CD14-positive monocyte (primary cell): ENCODE measurements at regions not wholly inside any gene's neighbourhood (a gene's known extent, or its start where the extent isn't known, plus 50 kb on each side); places are given as distances from the start of the nearest gene placed in this dataset.

Source experiments
- DNase-seq, 3 donors: peaks; one replicate each; pipeline ENCODE4 v3.0.0-alpha.2; 2011 to 2022
- H2AFZ ChIP-seq: 2 replicates; pipeline ENCODE4 v1.6.0; 2012; ENCODE audit warnings: mild to moderate bottlenecking, low read depth, low read length, inconsistent platforms; ENCODE audit not compliant: insufficient read depth, poor library complexity, severe bottlenecking
- H3K27ac ChIP-seq, 2 donors: 1 replicate in 1 of 2; 2 replicates in 1 of 2; pipeline ENCODE4 v1.5.1; 2012 to 2013; ENCODE audit warnings: low read length in 2 of 2, control low read depth in 1 of 2, inconsistent platforms in 1 of 2, low read depth in 1 of 2, mild to moderate bottlenecking in 1 of 2
- H3K27me3 ChIP-seq, 2 donors: one replicate each; pipeline versions ENCODE4 v1.6.0 to v1.6.1; 2011 to 2013; ENCODE audit warnings: low read length in 2 of 2; ENCODE audit not compliant: control insufficient read depth in 2 of 2, insufficient read depth in 2 of 2
- H3K36me3 ChIP-seq, 2 donors: replicated peaks in 1 of 2; 1 replicate in 1 of 2; 2 replicates in 1 of 2; pipeline versions ENCODE4 v1.5.1 to v1.6.1; 2012 to 2013; ENCODE audit warnings: low read length in 2 of 2, control low read depth in 1 of 2, inconsistent platforms in 1 of 2, mild to moderate bottlenecking in 1 of 2; ENCODE audit not compliant: insufficient read depth in 2 of 2, control insufficient read depth in 1 of 2
- H3K4me1 ChIP-seq, 2 donors: 1 replicate in 1 of 2; 2 replicates in 1 of 2; pipeline versions ENCODE4 v1.5.1 to v1.6.1; 2012 to 2013; ENCODE audit warnings: low read length in 2 of 2, control low read depth in 1 of 2, inconsistent platforms in 1 of 2, mild to moderate bottlenecking in 1 of 2, moderate library complexity in 1 of 2; ENCODE audit not compliant: insufficient read depth in 2 of 2, control insufficient read depth in 1 of 2
- H3K4me2 ChIP-seq: replicated peaks from 2 replicates; pipeline ENCODE3; 2012; ENCODE audit warnings: low read length, moderate library complexity, mild to moderate bottlenecking; ENCODE audit not compliant: poor library complexity, severe bottlenecking; ENCODE audit errors: extremely low read depth
- H3K4me3 ChIP-seq, 3 experiments: fragments of 200-600 bp in 1 of 3; sonication (generic) in 1 of 3; replicated peaks in 1 of 3; 1 replicate in 2 of 3; 2 replicates in 1 of 3; pipeline ENCODE4 v1.5.1; 2011 to 2013; ENCODE audit warnings: low read length in 3 of 3, mild to moderate bottlenecking in 3 of 3, control low read depth in 2 of 3, low read depth in 2 of 3, inconsistent platforms in 1 of 3, moderate library complexity in 1 of 3
- H3K79me2 ChIP-seq: 2 replicates; pipeline ENCODE4 v1.6.0; 2012; ENCODE audit warnings: mild to moderate bottlenecking, control low read depth, inconsistent platforms, low read length, moderate library complexity; ENCODE audit not compliant: insufficient read depth
- H3K9ac ChIP-seq: 2 replicates; pipeline ENCODE4 v1.6.0; 2017; ENCODE audit warnings: low read length, mild to moderate bottlenecking; ENCODE audit not compliant: insufficient read depth, poor library complexity, severe bottlenecking
- H3K9me3 ChIP-seq, 2 donors: replicated peaks in 1 of 2; 1 replicate in 1 of 2; 2 replicates in 1 of 2; pipeline versions ENCODE4 v1.5.1 to v1.6.1; 2012 to 2013; ENCODE audit warnings: low read length in 2 of 2, control low read depth in 1 of 2; ENCODE audit not compliant: control insufficient read depth in 1 of 2, insufficient read depth in 1 of 2
- H4K20me1 ChIP-seq: 2 replicates; pipeline ENCODE4 v1.6.0; 2012; ENCODE audit warnings: mild to moderate bottlenecking, low read length, control low read depth, moderate library complexity; ENCODE audit not compliant: insufficient read depth
- H3K27ac Mint-ChIP-seq, 7 donors: one replicate each; pipeline ENCODE4 v1.8.0; 2020; ENCODE audit warnings: mild to moderate bottlenecking in 7 of 7, mixed read lengths in 7 of 7, moderate library complexity in 6 of 7, inconsistent platforms in 2 of 7
- H3K27me3 Mint-ChIP-seq, 3 donors: one replicate each; pipeline ENCODE4 v1.8.0; 2021 to 2022; ENCODE audit warnings: low read depth in 3 of 3, mild to moderate bottlenecking in 3 of 3, mixed read lengths in 3 of 3, moderate library complexity in 3 of 3, inconsistent platforms in 1 of 3
- H3K36me3 Mint-ChIP-seq, 2 donors: one replicate each; pipeline ENCODE4 v1.8.0; 2020; ENCODE audit warnings: mixed read lengths in 2 of 2, inconsistent platforms in 1 of 2, mild to moderate bottlenecking in 1 of 2
- H3K4me1 Mint-ChIP-seq: one replicate; pipeline ENCODE4 v1.8.0; 2020; ENCODE audit warnings: mild to moderate bottlenecking, mixed read lengths
- H3K4me3 Mint-ChIP-seq, 2 donors: one replicate each; pipeline ENCODE4 v1.8.0; 2020; ENCODE audit warnings: mild to moderate bottlenecking in 2 of 2, mixed read lengths in 2 of 2, moderate library complexity in 1 of 2
- H3K9me3 Mint-ChIP-seq, 7 donors: one replicate each; pipeline ENCODE4 v1.8.0; 2020 to 2022; ENCODE audit warnings: mixed read lengths in 7 of 7, mild to moderate bottlenecking in 6 of 7, moderate library complexity in 6 of 7, inconsistent platforms in 2 of 7
- WGBS: methylation state at CpG from one replicate; pipeline ENCODE4 v1.1.5; 2013; ENCODE audit warnings: missing lambda C conversion rate; ENCODE audit not compliant: insufficient coverage; 5-methylcytosine and 5-hydroxymethylcytosine counted together
- intact Hi-C, 2 donors: fragments of 100-400 bp; cut with micrococcal nuclease; formaldehyde crosslinking; loops; one replicate each; pipeline versions ENCODE4 v1.15.0 to v1.15.1; 2023
- TF ChIP-seq, protein P1 (sequence below): fragments of 200-600 bp; IDR thresholded peaks from one replicate; pipeline ENCODE4 v1.8.0; 2022; ENCODE audit warnings: antibody characterized with exemption, mild to moderate bottlenecking

DNA sequence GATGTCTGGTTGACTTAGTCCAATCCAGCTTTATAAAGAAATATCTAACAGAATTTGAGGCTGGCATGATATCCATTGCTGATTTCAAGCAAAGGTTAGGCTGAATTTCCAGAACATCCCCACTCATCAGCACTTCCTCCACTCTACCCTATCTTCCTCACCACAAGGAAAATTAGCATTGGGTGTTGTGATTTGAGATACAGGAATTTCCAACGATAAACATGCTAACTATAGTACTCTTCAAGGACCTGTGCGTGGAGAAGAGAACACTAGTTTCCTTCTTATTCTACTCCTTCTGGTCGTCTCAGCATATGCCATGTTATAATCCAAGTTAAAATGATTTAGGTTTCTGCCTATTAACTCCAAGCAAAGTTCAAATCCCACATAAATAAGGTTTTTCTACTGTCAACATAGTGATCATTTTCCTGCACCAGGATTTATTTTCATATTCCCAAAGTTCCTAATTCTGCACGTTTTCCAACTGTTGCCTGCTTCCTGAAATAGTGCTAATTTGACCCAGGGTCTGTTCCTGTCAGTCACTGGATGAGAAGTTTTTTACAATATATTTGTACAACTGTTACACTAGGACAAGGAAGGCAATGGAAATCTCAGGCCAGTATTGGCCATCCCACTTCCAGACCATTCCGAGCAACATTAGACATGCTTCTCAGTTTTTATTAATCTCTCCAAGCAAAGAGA is 177.6 kb upstream of the EDNRA start:
- no peaks in the 10 kb centered on the region for H3K4me1 ChIP-seq
- Mint-ChIP-seq H3K4me1 (no peaks in the 10 kb centered on the region), H3K36me3 (no peaks in the 10 kb centered on the region), H3K27me3 (no peaks in the 10 kb centered on the region), H3K9me3 (peaks cover 0 to 2% (median 1%) of the 10 kb centered on the region in 7 donors), H3K4me3 (no peak overlapping the region), H3K27ac (no peak overlapping the region)
- H3K4me2 ChIP-seq = no peak overlapping the region
- no peaks in the 10 kb centered on the region for H4K20me1 ChIP-seq
- H3K36me3 ChIP-seq = no peaks in the 10 kb centered on the region
- H3K9me3 ChIP-seq = no peaks in the 10 kb centered on the region
- intact Hi-C loops = no loop called here
- 100% methylated on average over 1 of the region's 5 CpGs for WGBS
- H3K27ac ChIP-seq = no peak overlapping the region
- H3K9ac ChIP-seq = no peak overlapping the region
- H3K4me3 ChIP-seq = no peak overlapping the region
- TF ChIP-seq, protein P1, sequence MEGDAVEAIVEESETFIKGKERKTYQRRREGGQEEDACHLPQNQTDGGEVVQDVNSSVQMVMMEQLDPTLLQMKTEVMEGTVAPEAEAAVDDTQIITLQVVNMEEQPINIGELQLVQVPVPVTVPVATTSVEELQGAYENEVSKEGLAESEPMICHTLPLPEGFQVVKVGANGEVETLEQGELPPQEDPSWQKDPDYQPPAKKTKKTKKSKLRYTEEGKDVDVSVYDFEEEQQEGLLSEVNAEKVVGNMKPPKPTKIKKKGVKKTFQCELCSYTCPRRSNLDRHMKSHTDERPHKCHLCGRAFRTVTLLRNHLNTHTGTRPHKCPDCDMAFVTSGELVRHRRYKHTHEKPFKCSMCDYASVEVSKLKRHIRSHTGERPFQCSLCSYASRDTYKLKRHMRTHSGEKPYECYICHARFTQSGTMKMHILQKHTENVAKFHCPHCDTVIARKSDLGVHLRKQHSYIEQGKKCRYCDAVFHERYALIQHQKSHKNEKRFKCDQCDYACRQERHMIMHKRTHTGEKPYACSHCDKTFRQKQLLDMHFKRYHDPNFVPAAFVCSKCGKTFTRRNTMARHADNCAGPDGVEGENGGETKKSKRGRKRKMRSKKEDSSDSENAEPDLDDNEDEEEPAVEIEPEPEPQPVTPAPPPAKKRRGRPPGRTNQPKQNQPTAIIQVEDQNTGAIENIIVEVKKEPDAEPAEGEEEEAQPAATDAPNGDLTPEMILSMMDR = no peak
- no peak overlapping the region for H2AFZ ChIP-seq
- DNase-seq = no peak
- H3K27me3 ChIP-seq = no peaks in the 10 kb centered on the region
- H3K79me2 ChIP-seq = no peaks in the 10 kb centered on the region

DNA sequence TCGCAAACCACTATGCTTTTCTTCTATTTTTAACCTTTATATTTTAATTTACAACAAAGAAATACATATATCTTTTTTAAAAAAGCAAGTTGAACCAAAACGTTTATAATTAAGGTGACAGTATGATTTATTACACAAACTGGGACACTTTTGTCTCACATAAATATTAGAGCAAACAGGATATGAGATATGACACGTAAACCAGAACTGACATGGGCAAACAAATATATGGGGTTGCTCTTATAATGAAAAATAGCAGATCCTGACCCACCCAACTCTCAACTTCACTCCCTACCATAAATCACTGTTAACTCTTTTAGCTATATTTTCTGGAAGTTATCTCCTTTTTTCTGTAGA is 177.0 kb upstream of the EDNRA start:
- Histone ChIP-seq H3K79me2 (no peaks in the 10 kb centered on the region), H3K4me1 (no peaks in the 10 kb centered on the region), H4K20me1 (no peaks in the 10 kb centered on the region), H3K27ac (no peak overlapping the region), H3K4me2 (no peak overlapping the region), H2AFZ (no peak overlapping the region), H3K9me3 (no peaks in the 10 kb centered on the region), H3K36me3 (no peaks in the 10 kb centered on the region), H3K9ac (no peak overlapping the region), H3K27me3 (no peaks in the 10 kb centered on the region), H3K4me3 (no peak overlapping the region)
- Mint-ChIP-seq H3K4me1 (no peaks in the 10 kb centered on the region), H3K9me3 (peaks cover 0 to 3% (median 1%) of the 10 kb centered on the region in 7 donors), H3K36me3 (no peaks in the 10 kb centered on the region), H3K27me3 (no peaks in the 10 kb centered on the region), H3K4me3 (no peak overlapping the region), H3K27ac (no peak overlapping the region)
- TF ChIP-seq, protein P1 = no peak
- intact Hi-C loops = no loop called here
- no peak for DNase-seq
- WGBS = no CpG with 5 or more reads among the region's 3 CpGs
